ENCODE measurements at regions not wholly inside any gene's neighbourhood (a gene's known extent, or its start where the extent isn't known, plus 50 kb on each side); places are given as distances from the start of the nearest gene placed in this dataset.

GRCh38 chr13:29980339-29980738 is 129.9 kb upstream of the UBL3 start:
- H3K36me3 ChIP-seq (ENCODE audit: insufficient read depth, low read length) = no peaks in the 10 kb centered on the region
- TF ChIP-seq EZH2 (IDR thresholded peaks at IDR 0.05; ENCODE audit: insufficient read depth, low read length) (no peak), CTCF (IDR thresholded peaks at IDR 0.05; ENCODE audit: insufficient read depth, low read depth, low read length) (no peak)
- no peaks in the 10 kb centered on the region for H3K9me3 ChIP-seq (ENCODE audit: insufficient read depth, low read depth, low read length)
- no peak overlapping the region for H3K4me3 ChIP-seq (ENCODE audit: insufficient read depth, low read depth, low read length)
- Mint-ChIP-seq H3K9me3 (ENCODE audit: unreplicated experiment) (peaks cover 17% of the 10 kb centered on the region), H3K27me3 (ENCODE audit: low read depth, unreplicated experiment) (no peaks in the 10 kb centered on the region), H3K4me3 (ENCODE audit: unreplicated experiment) (no peak overlapping the region), H3K27ac (ENCODE audit: unreplicated experiment) (no peak overlapping the region), H3K36me3 (ENCODE audit: low read depth, unreplicated experiment) (no peaks in the 10 kb centered on the region), H3K4me1 (ENCODE audit: low read depth, unreplicated experiment) (no peaks in the 10 kb centered on the region)
- H3K79me2 ChIP-seq (ENCODE audit: insufficient read depth, low read length) = no peaks in the 10 kb centered on the region
- H3K27me3 ChIP-seq (ENCODE audit: insufficient read depth, low read length) = no peaks in the 10 kb centered on the region
- H3K9ac ChIP-seq (ENCODE audit: low read length) = no peak overlapping the region
- no peak for DNase-seq (ENCODE audit: low read depth)
- no peak overlapping the region for H2AFZ ChIP-seq (ENCODE audit: low read depth, low read length)
- H3K27ac ChIP-seq (ENCODE audit: low read depth, low read length) = no peak overlapping the region
- H3K4me1 ChIP-seq (ENCODE audit: insufficient read depth, low read length) = no peaks in the 10 kb centered on the region
- no peaks in the 10 kb centered on the region for H4K20me1 ChIP-seq (ENCODE audit: insufficient read depth, low read length)
- H3K4me2 ChIP-seq (ENCODE audit: low read length) = no peak overlapping the region
- FAIRE-seq = no peak

- no peaks in the 10 kb centered on the region for H3K9me3 ChIP-seq (ENCODE audit: insufficient read depth, low read depth, low read length)
- no peak overlapping the region for H3K4me3 ChIP-seq (ENCODE audit: insufficient read depth, low read depth, low read length)
- TF ChIP-seq EZH2 (IDR thresholded peaks at IDR 0.05; ENCODE audit: insufficient read depth, low read length) (no peak), CTCF (IDR thresholded peaks at IDR 0.05; ENCODE audit: insufficient read depth, low read depth, low read length) (no peak)
- Mint-ChIP-seq H3K9me3 (ENCODE audit: unreplicated experiment) (peaks cover 8% of the 10 kb centered on the region), H3K27ac (ENCODE audit: unreplicated experiment) (no peak overlapping the region), H3K4me3 (ENCODE audit: unreplicated experiment) (no peak overlapping the region), H3K4me1 (ENCODE audit: low read depth, unreplicated experiment) (no peaks in the 10 kb centered on the region), H3K27me3 (ENCODE audit: low read depth, unreplicated experiment) (no peaks in the 10 kb centered on the region), H3K36me3 (ENCODE audit: low read depth, unreplicated experiment) (no peaks in the 10 kb centered on the region)
- no peak overlapping the region for H3K9ac ChIP-seq (ENCODE audit: low read length)
- no peaks in the 10 kb centered on the region for H3K36me3 ChIP-seq (ENCODE audit: insufficient read depth, low read length)
- no peak overlapping the region for H3K4me2 ChIP-seq (ENCODE audit: low read length)
- no peak overlapping the region for H3K27ac ChIP-seq (ENCODE audit: low read depth, low read length)
- H3K79me2 ChIP-seq (ENCODE audit: insufficient read depth, low read length) = no peaks in the 10 kb centered on the region
- DNase-seq (ENCODE audit: low read depth) (no peak), FAIRE-seq (no peak)
- H3K27me3 ChIP-seq (ENCODE audit: insufficient read depth, low read length) = no peaks in the 10 kb centered on the region
- H2AFZ ChIP-seq (ENCODE audit: low read depth, low read length) = no peak overlapping the region
- no peaks in the 10 kb centered on the region for H4K20me1 ChIP-seq (ENCODE audit: insufficient read depth, low read length)
- H3K4me1 ChIP-seq (ENCODE audit: insufficient read depth, low read length) = no peaks in the 10 kb centered on the region
Measured at GRCh38 chr13:29978211-29978610, 127.8 kb upstream of the UBL3 start.

GRCh38 chr13:29977476-29978120 is 127.2 kb upstream of the UBL3 start:
- Histone ChIP-seq H4K20me1 (ENCODE audit: insufficient read depth, low read length) (no peaks in the 10 kb centered on the region), H3K4me1 (ENCODE audit: insufficient read depth, low read length) (no peaks in the 10 kb centered on the region), H3K4me3 (ENCODE audit: insufficient read depth, low read depth, low read length) (no peak overlapping the region), H3K36me3 (ENCODE audit: insufficient read depth, low read length) (no peaks in the 10 kb centered on the region), H3K4me2 (ENCODE audit: low read length) (no peak overlapping the region), H3K27ac (ENCODE audit: low read depth, low read length) (no peak overlapping the region), H3K79me2 (ENCODE audit: insufficient read depth, low read length) (no peaks in the 10 kb centered on the region), H3K9me3 (ENCODE audit: insufficient read depth, low read depth, low read length) (no peaks in the 10 kb centered on the region), H2AFZ (ENCODE audit: low read depth, low read length) (no peak overlapping the region), H3K27me3 (ENCODE audit: insufficient read depth, low read length) (no peaks in the 10 kb centered on the region), H3K9ac (ENCODE audit: low read length) (no peak overlapping the region)
- no peak for TF ChIP-seq EZH2 (IDR thresholded peaks at IDR 0.05; ENCODE audit: insufficient read depth, low read length)
- no peak for TF ChIP-seq CTCF (IDR thresholded peaks at IDR 0.05; ENCODE audit: insufficient read depth, low read depth, low read length)
- Mint-ChIP-seq H3K4me3 (ENCODE audit: unreplicated experiment) (no peak overlapping the region), H3K27me3 (ENCODE audit: low read depth, unreplicated experiment) (no peaks in the 10 kb centered on the region), H3K4me1 (ENCODE audit: low read depth, unreplicated experiment) (no peaks in the 10 kb centered on the region), H3K36me3 (ENCODE audit: low read depth, unreplicated experiment) (no peaks in the 10 kb centered on the region), H3K27ac (ENCODE audit: unreplicated experiment) (no peak overlapping the region), H3K9me3 (ENCODE audit: unreplicated experiment) (peaks cover 9% of the 10 kb centered on the region)
- FAIRE-seq (no peak), DNase-seq (ENCODE audit: low read depth) (no peak)

Data from astrocyte (in vitro differentiated cells and primary cell).